GM18502 (cell line): ENCODE measurements at regions not wholly inside any gene's neighbourhood (a gene's known extent, or its start where the extent isn't known, plus 50 kb on each side); places are given as distances from the start of the nearest gene placed in this dataset.
"Not testable (repeated sequence)": the region's sequence is repeated elsewhere in the genome, so short reads cannot be mapped to it uniquely, and the experiment has no call there.

Experiments used
- ATAC-seq: cut with Tn5 transposase; IDR thresholded peaks from one replicate; pipeline ENCODE4 v1.9.1; 2021; ENCODE audit warnings: mild to moderate bottlenecking; ENCODE audit not compliant: unreplicated experiment, poor library complexity

DNA sequence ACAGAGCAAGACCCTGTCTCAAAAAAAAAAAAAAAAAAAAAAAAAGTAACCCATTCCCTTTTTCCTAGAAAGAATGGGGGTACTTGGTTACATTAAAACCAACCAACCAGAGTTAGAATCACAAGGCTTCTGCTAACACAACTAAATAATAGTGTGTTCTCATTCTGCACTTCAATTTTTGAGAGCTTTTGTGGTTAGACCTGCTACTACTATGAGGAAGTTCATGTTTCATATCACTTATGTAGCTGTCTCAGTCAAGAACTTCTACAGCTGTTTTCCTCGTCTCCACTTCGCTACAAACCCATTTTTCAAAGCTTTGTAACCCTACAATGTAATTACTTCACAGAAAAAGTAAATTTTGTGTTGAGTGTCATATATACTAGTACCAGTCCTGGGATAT is 58.3 kb downstream of the PDHA2 start:
- ATAC-seq, result peak; percentile 93

DNA sequence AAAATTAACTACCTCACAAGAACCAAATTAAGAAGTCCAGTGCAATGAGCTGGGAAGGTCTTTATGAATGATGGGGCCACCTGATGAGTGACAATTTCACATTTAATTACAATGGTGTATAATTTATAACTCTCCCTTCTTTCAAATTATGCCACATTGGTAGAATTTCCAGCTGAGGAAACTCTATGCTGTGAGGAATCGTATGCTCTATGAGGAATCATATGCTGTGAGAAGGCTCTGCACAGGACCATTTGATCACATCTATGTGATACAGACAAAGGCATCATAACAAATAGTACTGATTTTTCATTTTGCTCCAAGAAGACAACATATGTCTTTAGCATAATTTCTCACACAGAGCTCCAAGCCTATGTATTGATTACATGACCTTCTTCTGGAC is 69.3 kb downstream of the PDHA2 start:
- ATAC-seq, result no peak

DNA sequence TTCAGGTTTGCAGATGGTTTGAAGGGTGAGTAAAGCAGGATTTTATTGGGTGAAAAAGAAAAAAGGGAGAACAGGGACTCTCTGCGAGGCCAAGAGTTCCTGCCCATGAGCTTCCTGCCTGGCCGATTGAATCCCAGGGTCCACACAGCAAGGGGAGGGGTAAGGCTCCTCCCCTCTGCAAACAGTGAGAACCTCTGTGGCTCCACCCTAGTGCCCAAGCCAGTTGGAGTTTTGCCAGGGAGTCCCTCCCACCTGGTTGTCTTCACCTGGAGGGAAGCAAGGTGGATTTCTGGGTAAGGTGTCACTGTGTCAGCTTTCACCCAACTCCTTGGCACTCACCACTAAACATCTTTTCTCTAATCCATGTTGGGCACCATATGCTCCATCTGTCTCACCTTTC is 70.9 kb downstream of the PDHA2 start:
- ATAC-seq, result no peak

DNA sequence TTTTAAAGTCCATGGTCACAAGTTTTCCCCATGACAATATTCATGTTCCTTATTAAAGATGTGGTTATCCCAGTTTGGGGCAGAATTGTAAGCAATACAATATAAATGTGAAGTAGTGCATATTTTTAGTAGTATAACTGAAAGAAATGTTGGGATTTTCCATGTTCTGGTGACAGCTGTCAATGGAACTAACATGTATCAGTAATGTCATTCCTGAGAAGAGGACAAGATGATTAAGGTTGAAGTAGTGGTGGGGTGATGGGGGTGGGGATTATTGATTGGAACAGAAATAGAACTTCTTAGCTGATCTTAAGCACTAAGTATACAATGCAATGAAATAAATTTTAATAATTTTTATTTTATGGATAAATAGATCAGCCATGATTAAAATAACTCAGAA is 81.6 kb downstream of the PDHA2 start:
- no peak for ATAC-seq

DNA sequence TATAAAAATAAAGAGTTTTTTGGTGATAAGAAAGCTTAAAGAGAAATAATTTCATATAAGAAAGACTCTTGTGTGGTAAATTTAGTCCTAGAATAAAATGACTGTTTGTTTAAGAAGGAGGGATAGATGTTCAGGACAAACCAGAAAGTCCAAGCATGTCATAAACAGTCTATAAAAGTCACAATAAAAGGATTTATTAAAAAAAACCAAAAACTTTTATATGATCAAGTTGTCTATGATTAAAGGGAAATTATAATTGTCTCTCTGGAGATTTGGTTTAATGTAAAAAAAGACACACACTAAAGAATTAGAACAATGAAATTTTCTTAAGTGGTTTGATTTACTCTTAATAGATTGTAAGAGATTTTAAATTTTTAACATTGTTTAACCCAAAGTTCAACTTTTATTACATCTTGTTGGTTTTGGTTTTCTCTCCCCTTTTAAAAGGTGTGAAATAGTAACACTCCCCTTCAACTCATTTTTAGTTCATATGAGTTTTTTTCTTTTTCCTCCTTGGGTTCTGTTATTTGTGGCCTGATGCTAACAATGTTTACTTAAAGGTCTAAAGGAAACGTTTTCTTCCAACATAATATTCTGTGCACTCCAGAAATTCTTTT is 89.7 kb downstream of the PDHA2 start:
- ATAC-seq, result no peak

DNA sequence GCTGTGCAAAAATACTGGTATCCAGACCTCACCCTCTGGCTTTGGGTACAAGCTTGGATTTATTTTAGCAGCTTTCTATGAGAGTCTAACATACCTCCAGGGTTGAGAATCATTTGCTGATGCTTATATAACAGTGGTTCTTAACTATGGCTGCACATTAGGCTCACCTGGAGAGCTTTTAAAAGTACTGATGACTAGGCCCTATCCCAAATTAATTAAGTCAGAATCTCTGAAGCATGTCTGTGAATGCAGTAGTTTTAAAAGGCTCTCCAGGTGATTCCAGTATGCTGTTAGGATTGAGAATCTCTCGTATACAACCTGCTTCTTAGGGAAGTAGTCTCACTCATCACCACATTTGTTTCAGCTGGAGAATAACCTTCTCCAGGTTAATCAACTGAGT is 99.2 kb downstream of the PDHA2 start:
- ATAC-seq, result no peak

DNA sequence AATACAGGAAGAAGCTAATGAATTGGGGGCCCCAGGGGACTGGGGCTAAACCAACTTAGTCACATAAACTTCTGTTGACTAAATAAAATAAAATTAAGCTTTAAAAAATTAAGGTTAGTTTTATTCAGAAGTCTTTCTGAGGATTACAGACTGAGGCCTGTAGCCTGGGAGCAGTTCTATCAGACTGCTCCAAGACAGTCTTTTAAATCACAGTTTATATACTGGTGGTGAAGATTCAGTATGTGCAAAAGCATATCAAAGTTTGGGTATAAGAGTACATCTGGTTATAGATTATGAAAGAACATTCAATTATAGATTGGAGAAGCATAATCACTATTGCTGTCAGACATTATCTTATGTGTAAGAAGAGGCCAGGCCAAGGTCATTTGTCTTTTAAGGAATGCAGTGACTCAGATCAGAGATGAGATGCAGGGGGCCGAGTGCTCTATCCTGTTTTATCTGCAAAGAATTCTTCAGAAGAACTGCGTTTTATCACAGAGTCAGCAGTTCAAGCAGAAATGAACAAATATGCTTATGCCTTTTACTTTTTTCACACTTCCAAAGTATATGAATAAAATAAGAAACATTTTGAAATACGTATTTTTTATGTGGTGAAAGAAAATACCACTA is 109.4 kb downstream of the PDHA2 start:
- ATAC-seq, result no peak

DNA sequence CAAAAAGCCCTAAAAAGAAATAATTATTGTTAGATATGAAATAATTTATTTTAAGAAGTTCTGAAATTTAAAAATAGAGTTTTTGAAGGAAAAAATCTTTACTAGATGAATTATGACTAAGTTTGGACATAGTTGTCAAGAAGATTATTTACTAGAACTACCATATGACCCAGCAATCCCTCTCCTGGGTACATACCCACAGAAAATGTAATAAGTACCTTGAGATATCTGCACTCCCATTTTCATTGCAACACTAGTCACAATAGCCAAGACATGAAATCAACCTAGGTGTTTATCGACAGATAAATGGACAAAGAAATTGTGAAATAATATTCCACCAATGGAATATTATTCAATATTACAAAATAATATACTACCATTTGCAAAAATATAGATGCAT is 109.9 kb downstream of the PDHA2 start:
- ATAC-seq, result no peak

DNA sequence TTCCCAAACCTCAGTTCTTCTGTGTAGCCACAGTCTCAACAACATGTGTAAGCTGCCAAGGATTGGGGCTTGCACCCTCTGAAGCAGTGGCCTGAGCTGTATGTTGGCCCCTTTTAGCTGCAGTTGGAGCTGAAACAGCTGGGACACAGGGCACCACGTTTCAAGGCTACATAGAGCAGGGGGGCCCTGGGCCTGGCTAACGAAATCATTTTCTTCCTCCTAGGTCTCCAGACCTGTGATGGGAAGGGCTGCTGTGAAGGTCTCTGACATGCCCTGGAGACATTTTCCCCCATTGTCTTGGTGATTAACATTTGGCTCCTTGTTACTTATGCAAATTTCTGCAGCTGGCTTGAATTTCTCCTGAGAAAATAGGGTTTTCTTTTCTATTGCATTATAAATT is 112.6 kb downstream of the PDHA2 start:
- not testable (repeated sequence) for ATAC-seq

DNA sequence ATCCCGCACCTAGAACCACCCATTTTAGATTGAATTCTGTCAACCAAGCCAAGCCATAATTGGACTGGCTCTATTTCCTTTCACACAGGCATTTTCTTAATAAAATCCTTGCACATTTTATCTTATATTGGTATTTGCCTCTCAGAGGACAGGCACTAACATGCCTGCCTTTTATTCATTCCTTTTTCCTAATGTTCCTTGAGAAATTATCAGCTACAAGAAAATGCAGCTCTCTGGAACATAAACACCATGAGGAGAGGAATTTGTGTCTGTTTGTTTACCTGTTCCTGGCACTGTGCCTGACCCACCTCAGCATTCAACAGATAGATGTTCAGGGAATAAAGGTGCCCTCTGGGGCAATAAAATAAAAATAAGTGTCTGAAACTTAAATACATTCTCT is 116.2 kb downstream of the PDHA2 start:
- no peak for ATAC-seq

DNA sequence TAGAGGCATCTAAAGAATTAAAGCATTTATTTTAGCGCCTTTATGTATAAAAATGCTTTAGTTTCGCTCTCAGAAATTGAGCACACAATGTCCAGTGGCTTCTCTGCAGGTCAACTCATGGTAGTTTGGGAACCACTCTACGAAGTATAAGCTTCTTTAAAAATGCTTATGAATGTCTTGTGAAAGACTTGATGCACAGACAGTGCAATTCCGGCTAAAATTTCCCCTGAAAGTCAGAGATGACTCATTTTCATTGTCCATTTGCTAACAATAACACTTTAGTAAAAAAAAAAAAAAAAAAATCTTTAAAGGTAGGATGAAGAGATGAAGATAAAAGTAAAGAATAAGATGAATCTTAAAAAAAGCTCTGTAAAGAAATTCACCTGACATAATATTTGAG is 117.2 kb downstream of the PDHA2 start:
- ATAC-seq, result no peak

DNA sequence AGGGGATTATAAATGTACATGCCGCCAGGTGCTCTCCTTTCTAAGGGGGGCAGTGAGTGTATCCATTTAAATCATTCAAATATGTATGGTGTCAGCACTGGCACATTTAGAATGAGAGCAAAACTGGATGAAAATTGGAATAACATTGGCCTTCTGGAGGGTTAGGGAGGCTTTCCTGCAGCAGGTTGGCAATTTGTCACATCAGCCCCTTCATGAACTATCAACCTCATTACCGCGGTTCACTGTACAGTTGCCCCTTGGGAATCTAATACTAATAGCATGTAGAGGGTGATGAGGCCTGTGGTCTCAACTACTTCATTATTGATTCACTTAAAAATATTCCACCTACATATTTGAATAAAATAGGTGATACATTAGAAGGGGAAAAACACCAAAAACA is 117.9 kb downstream of the PDHA2 start:
- ATAC-seq, result no peak

DNA sequence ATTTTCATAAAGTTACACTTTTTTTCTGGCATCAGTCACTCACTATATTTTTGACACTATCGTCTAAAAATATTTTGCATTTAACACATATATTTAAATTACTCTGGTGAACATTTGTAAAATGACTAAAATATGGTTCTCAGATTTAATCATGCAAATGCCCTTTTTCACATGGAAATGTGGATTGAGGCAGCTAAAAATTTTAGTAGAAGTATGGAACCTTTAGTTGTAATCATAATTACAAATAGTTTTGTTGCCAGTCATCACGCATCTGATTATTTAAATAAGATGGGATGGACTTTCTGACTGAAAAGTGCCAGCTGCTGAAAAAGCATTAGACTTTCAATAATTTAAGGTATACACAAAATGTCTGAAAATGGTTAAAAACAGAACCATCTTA is 119.3 kb downstream of the PDHA2 start:
- ATAC-seq, result no peak

DNA sequence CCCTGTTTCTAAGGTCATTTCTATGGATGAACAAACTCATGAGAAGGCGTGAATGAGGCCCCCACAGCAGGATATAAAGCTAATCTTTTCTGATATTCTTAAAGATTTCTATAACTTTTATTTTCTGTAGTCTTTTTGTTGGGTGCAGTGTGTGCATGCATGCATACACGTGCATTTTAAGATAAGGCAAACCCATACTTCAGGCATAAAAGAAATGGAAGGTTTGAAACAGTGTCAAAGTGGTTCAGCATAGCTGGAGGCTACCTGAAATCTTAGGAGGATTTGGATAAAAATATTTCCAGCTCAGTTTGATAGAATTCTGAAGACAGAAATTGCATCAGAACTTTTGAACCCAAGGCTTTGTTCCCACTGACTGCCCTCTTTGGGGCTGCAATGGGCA is 119.7 kb downstream of the PDHA2 start:
- no peak for ATAC-seq

DNA sequence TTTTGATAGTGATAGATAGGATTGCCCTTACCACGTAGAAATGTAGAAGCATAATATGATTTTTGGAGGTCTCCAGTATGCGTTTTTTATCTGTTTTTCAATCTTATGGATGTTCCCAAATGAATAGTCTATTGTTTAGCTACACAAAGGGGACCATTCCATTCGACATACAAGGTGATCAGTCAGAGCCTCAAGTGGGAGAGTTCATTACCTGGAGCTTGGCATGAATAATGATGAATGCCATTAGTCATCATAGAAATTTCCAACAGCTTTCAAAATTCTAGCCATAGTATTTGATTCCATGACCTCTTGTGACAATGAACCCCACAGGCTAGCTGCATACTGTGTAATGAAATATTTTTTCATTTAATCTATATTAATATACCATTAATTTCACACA is 123.6 kb downstream of the PDHA2 start:
- no peak for ATAC-seq

DNA sequence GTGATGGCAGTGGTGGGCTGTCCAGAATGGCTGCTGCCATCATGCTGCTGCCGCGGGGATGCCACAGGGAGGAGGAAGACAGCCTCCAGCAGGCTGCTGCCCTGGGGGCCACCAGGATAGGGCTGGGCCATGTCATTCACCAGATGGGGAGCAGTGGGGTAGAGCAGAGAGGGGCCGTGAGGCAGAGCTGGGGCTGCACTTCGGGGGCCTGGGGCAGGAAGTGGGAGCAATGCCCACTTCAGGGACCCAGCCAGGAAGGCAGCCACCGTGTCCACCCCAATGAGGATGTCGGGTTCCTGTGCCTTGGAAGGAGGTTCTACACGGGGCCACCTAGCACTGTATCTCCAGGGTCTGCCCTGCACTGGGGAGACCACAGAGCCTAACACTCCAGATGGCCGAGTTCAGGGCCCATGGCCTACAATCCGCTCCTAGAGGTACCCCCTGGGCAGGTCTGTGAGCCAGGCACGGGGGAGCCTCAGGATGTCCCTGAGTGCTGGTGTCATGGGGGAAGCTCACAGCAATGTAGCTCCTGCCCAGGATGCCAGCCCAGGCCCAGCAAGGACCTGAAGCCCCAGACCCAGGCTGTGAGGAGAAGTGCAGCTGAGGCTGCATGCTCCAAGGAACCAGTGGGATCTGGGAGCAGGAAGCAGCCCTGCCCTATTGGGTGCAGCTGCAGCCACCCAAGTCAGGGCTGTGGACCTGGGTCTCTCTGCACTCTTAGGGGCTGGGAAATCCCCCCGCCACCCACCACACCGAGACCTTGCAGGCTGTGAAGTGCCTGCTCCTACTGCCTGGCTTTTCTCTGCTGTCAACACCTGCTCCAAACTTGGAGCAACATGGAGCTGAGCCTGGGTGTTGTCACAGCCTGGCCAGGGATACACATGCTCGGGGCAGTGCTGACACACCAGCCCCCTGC is 140.3 kb downstream of the PDHA2 start:
- ATAC-seq, result no peak

DNA sequence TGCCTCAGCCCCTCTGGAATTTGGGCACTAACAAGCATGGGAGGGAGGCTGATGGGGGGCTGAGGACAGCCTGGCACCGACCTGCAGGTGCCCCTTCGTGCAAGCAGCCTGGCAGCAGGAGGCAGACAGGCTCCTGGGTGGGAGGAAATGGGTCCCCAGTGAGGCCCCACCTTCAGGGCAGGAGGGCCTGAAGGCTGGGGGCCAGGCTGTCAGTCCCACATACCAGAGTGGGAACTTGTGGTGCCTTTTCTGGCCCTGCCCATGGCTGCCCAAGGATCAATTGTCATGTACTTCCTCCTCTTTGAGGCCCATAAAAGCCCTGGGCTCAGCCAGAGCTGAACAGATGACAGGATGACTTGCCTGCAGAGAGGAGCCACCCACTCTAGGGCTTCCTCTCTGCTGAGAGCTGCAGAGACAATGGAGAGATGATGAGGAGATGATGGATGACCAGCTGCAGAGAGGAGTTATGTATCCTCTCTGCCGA is 141.0 kb downstream of the PDHA2 start:
- ATAC-seq, result no peak

DNA sequence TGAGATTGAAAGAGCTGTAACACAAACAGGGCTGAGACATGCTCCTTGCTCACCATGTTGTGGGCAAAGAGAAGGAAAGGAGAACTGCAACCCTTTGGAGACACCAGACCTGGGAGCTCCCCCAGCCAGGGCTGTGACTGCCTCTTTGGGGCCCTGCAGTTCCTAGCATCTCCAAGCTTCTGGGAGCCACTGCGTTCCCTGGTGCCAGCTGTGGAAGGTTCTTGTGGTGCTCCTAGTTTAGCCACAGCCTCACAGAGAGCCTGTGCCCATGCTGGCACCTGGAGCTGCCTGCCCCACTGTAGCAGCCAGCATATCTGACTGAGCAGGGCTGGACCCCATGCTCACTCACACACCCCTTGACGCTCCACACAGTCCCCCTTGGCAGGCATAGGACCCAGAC is 141.7 kb downstream of the PDHA2 start:
- no peak for ATAC-seq

DNA sequence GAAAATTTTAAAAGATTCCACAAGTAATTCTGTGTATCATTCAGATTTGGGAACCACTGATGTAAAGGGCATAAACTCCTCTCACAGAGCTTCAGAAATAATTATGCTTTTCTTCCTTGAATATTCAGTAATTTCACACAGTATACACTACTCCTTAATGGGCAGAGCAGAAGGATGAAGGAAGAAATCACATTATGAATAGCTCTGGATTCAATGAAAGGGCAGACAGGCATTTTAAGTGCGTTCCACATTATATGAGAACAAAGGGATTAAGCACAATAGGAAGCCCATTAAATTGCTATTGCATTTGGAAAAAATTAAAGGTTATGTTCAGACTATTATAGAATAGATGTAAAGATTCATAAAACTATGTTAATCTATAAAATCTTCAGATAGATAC is 142.6 kb downstream of the PDHA2 start:
- ATAC-seq, result no peak

DNA sequence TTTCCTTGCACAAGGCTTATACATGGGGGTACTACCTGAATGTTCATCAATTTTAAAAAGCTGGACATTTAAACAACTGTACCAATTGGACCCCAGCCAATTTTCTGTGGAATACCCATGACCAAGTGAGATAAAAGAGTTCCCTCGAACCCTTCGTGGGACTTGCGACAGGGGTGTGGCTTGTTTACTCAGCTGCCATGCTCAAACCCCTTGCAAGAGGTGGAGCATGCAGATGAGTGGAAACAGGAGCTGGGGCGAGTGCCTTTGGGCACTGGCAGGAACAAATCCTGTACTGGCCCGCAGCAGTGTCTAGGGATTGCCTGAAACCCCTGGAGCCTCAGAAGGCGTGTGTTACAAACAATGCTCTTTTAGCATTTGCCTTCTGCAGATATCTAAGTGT is 144.2 kb downstream of the PDHA2 start:
- no peak for ATAC-seq

DNA sequence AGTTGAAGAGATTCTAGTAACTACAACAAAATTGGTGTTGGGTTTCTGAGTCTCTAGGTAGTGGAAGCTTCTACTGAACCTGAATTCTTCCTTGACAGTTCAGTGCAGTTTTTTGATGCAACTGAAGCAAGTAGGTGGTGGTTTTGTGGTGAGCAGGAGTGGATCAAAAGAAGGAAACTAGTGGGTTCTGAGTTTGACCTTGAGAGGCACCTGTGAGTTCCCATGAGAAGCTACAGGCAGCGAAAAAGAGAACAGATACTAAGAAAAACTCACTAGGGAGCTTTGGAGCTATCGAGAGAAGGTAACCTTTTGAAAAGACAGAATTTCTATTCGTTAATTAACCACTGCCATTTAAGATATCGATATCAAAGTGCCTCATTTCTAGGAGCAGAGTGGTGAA is 145.2 kb downstream of the PDHA2 start:
- ATAC-seq, result peak; percentile 64
